ENCODE measurements at regions not wholly inside any gene's neighbourhood (a gene's known extent, or its start where the extent isn't known, plus 50 kb on each side); places are given as distances from the start of the nearest gene placed in this dataset.
"Not testable (repeated sequence)": the region's sequence is repeated elsewhere in the genome, so short reads cannot be mapped to it uniquely, and the experiment has no call there.

GRCh38 chr16:87123356-87124001 lies 193.7 kb downstream of the C16orf95 start:
- DNase-seq = no peak
- intact Hi-C loops (cut with DNase I, micrococcal nuclease) = no loop called here
- ATAC-seq = no peak

- intact Hi-C loops (cut with DNase I, micrococcal nuclease); ATAC-seq; DNase-seq: not testable (repeated sequence)
Observed at GRCh38 chr16:87124405-87124804, 192.8 kb downstream of the C16orf95 start.

GRCh38 chr16:87125206-87126155 lies 191.7 kb downstream of the C16orf95 start:
- DNase-seq = no peak
- ATAC-seq = no peak
- intact Hi-C loops (cut with DNase I, micrococcal nuclease) = no loop called here

- no peak for ATAC-seq
- intact Hi-C loops (cut with DNase I, micrococcal nuclease) = no loop called here
- DNase-seq = no peak
Observed at GRCh38 chr16:87126403-87127025, 190.7 kb downstream of the C16orf95 start.

- DNase-seq (no peak), ATAC-seq (no peak)
- intact Hi-C loops (cut with DNase I, micrococcal nuclease) = no loop called here
Observed at GRCh38 chr16:87127061-87127765, 190.0 kb downstream of the C16orf95 start.

- no peak for ATAC-seq
Observed at GRCh38 chr16:87127766-87128147, 189.4 kb downstream of the C16orf95 start.

GRCh38 chr16:87129771-87130170 lies 187.4 kb downstream of the C16orf95 start:
- no peak for DNase-seq
- no peak for ATAC-seq
- intact Hi-C loops (cut with DNase I, micrococcal nuclease) = no loop called here

More at GRCh38 chr16:87127766-87128147, 189.4 kb downstream of the C16orf95 start:
- intact Hi-C loops (cut with DNase I, micrococcal nuclease) = no loop called here
- DNase-seq = no peak

GRCh38 chr16:87131061-87131995 lies 185.9 kb downstream of the C16orf95 start:
- intact Hi-C loops (cut with DNase I, micrococcal nuclease) = no loop called here
- ATAC-seq (no peak), DNase-seq (no peak)

GRCh38 chr16:87131996-87132345 lies 185.2 kb downstream of the C16orf95 start:
- DNase-seq = no peak
- intact Hi-C loops (cut with DNase I, micrococcal nuclease) = no loop called here
- ATAC-seq = no peak

GRCh38 chr16:87132361-87133014 lies 184.7 kb downstream of the C16orf95 start:
- intact Hi-C loops (cut with DNase I, micrococcal nuclease) = no loop called here
- DNase-seq = no peak

GRCh38 chr16:87133112-87133850 lies 183.9 kb downstream of the C16orf95 start:
- DNase-seq = no peak
- intact Hi-C loops (cut with DNase I, micrococcal nuclease) = no loop called here
- ATAC-seq = no peak

More at GRCh38 chr16:87132361-87133014, 184.7 kb downstream of the C16orf95 start:
- ATAC-seq = no peak

- DNase-seq (no peak), ATAC-seq (no peak)
- intact Hi-C loops (cut with DNase I, micrococcal nuclease) = no loop called here
Observed at GRCh38 chr16:87133966-87134627, 183.1 kb downstream of the C16orf95 start.

GRCh38 chr16:87134628-87134995 lies 182.6 kb downstream of the C16orf95 start:
- no peak for ATAC-seq
- DNase-seq = no peak
- intact Hi-C loops (cut with DNase I, micrococcal nuclease) = no loop called here

GRCh38 chr16:87135246-87136030 lies 181.8 kb downstream of the C16orf95 start:
- intact Hi-C loops (cut with DNase I, micrococcal nuclease) = no loop called here
- no peak for ATAC-seq
- DNase-seq = no peak

GRCh38 chr16:87138316-87138715 lies 178.9 kb downstream of the C16orf95 start:
- DNase-seq (no peak), ATAC-seq (no peak)
- intact Hi-C loops (cut with DNase I, micrococcal nuclease) = no loop called here

- ATAC-seq = no peak
- intact Hi-C loops (cut with DNase I, micrococcal nuclease) = no loop called here
- DNase-seq = no peak
Observed at GRCh38 chr16:87138738-87139267, 178.4 kb downstream of the C16orf95 start.

Data from left colon (tissue), 2 donors.